GM18502 (cell line): ENCODE measurements at regions not wholly inside any gene's neighbourhood (a gene's known extent, or its start where the extent isn't known, plus 50 kb on each side); places are given as distances from the start of the nearest gene placed in this dataset.
A peak's percentile ranks its signal among the peaks of the same experiment; 100 is the strongest.

ENCODE experiments used
- ATAC-seq: cut with Tn5 transposase; IDR thresholded peaks from one replicate; pipeline ENCODE4 v1.9.1; 2021; ENCODE audit warnings: mild to moderate bottlenecking; ENCODE audit not compliant: unreplicated experiment, poor library complexity

GRCh38 chr4:100852326-100852725, 334.5 kb upstream of the EMCN start:
- no peak for ATAC-seq

DNA sequence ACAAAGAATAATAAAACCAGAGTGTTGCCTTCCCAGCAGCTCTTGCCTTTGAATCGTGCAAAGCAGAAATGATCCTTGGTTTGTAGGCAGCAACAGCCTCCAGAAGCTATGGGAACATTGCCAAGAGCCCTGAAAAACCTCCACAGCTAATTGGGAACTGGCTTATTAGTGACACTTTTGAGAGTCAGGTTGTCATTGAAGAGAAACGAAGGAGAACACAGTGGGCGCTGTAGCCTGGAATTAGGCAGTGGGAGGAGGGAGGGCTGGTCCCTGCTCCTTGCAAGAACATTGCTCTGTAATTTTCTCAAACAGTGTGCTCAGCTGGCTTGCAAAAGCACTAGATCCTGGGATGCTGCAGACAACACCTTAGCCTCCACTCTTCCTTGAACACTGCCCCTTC, 331.5 kb upstream of the EMCN start:
- ATAC-seq: no peak

- peak; percentile 91 for ATAC-seq
These were observed 331.0 kb upstream of the EMCN start for GRCh38 chr4:100848841-100849240.

- peak; percentile 89 for ATAC-seq
These were observed 326.1 kb upstream of the EMCN start for GRCh38 chr4:100843910-100844309.

DNA sequence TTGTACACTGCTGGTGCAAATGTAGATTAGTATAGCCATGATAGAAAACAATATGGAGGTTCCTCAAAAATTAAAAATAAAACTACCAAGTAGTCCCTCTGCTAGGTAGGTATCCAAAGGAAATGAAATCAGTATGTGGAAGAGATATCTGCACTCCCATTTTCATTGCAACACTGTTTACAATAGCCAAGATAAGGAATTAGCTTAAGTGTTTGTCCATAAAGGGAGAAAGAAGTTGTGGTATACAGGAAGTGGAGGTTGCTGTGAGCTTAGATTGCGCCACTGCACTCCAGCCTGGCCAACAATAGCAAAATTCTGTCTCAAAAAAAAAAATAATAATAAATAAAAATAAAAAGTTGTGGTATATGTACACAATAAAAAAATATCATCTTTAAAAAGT, 325.0 kb upstream of the EMCN start:
- ATAC-seq: no peak

DNA sequence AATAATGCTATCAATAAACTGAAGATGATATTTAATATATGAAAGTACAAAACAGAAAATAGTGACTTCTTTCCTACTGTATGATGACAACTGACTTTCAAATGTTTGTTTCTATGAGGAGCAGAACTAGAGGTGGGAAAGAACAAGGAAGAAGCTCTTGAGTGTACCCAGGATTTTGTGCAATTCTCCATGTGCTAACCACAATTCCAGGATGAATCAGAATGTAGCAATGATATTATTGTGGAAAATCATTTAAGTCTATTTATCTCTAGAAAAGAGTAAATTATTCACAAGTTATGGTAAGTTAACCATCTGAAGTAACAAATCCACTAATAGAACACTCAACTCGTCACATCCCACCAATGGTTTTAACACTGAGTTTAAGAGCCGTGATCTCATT, 324.1 kb upstream of the EMCN start:
- no peak for ATAC-seq

DNA sequence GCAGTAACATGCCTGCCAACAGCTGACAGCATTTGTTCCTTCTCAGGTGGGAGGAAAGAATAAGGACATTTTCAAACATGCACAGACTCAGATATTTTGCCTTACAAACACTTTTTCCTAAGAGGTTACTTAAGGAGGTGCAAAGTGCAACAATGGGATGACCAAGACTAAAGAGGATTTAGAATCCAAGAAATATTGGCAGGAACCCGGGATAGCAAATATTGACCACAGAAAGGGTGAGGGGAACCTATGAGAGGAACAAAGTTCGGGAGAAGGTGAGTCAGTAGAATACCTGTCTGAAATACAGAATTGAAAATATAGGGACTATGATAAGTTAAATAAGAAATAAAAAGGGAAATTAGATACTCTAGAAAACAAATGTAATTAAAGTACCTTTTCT, 321.9 kb upstream of the EMCN start:
- ATAC-seq: no peak

DNA sequence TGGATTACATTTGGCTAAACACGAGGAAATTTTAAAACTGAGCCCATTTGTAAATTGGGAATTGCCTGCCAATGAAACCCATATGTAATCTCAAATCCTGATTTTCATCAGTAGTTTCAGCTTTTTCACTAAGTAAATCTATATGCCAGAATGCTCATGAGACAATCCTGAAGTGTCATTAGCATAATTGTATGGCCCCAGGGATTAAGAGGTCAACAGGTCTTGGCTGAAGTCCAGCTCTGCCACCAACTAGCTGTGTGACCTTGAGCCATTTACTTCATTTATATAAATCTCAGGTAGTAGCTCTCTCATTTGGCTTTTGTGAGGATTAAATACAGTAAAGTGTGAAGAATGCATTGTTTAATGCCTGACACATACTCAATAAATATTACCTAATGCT, 320.5 kb upstream of the EMCN start:
- ATAC-seq: no peak

GRCh38 chr4:100836929-100837328, 319.1 kb upstream of the EMCN start:
- ATAC-seq: no peak

DNA sequence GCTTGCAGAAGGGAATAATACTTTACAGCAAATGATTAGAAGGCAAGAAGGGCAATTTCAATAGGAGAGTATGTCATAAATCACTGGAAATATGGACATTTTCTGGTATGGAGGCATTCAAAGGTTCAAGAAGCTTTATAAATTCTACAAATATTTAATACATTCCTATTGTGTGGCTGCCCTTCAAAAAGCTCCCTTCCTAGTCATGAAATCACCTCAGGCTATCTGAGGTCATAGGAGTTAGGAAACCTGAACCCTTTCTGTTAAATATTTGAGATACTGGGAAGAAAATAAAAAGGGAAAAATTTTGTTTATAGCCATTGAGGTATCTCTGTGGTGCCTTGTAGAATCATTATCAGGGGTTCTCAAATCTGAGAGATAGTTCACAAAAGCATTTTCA, 316.8 kb upstream of the EMCN start:
- no peak for ATAC-seq

DNA sequence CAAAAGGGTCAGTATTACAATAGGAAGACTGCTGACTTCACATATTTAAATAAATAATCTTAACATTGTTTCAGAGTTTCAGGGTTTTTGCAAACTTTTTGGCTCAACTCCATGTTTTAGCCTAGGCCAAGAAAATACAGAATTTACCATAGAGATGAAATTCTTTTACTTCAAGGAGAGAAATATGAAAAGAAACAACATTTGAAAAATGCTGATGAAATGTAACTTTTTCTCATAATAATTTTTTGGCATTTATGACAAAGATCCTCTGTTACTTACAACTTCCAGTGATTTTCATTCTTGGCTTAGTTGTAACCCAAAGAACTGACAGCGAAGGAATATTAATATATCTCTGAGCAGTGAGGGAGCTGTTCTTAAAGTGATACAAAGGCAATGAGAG, 316.1 kb upstream of the EMCN start:
- no peak for ATAC-seq

GRCh38 chr4:100828986-100829685, 311.3 kb upstream of the EMCN start:
- no peak for ATAC-seq

DNA sequence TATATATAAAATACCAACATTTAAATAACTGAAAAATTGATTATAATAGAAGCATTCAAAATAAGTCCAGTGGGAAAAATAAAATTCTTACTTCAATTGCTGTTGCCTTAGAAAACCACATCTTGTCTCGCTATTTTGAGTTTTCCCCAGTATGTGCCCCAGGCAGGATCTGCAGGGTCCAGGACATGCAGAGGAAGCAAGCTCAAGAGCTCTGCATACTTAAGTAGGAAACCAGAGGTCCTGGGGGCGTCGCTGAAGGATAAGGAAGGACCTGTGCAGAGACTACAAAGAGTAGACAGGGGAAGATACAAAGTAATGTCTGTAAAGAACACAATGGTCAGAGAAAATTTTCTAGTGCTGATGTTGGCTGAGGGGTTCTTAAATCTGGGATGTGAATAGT, 310.5 kb upstream of the EMCN start:
- ATAC-seq: no peak

- ATAC-seq: no peak
These were observed 309.9 kb upstream of the EMCN start for GRCh38 chr4:100827756-100828155.

DNA sequence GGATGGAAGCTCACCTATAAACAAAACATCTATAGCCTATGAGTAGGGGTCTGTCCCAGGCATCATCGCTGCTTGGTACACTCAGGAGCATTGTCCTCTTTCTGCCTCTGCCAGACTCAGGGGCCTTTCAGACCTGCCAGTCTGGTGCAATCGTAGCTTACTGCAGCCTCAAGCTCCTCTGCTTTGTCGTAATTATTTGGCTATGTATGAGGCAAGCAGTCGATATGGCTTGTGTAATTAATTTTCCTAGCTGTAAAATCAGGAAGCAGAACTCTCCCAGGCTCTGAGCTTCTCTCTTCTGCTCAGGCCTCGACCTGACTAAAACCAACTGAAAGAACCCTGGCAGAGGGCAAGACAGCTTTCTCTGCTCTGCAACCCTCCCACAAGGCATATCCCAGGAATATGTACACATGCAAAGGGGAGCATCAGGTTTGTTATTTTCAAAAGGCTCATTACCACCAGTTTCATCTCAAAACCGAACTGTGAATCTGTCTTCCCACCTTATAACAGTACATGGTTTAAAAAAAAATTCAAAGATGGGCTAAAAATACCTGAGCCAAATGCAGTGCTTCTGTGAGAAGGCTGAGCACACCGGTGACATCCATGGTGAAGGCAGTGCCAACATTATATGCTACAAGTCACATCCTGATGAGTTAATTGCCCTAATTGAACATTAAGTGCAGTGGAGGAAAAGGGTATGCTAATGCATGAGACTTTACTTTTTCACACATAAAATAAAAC, 309.2 kb upstream of the EMCN start:
- no peak for ATAC-seq

- ATAC-seq: no peak
These were observed 308.2 kb upstream of the EMCN start for GRCh38 chr4:100826067-100826466.

DNA sequence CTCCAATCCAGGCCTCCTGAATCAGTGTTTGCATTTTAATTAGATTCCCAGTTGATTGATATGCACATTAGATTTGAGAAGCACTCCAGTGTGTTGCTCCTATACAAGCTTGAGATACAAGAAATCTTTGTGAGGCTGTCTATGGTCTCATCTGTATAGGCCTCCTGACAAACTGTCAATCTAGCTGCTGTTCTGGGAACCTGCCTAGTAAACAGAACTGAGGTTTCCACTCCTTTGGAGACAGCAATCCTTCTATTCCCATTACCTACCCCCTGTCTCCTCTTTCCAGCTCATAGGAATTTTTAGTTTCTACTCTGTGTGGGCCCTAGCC, 306.1 kb upstream of the EMCN start:
- peak; percentile 12 for ATAC-seq

- ATAC-seq: peak; percentile 87
These were observed 305.5 kb upstream of the EMCN start for GRCh38 chr4:100823066-100823992.

- no peak for ATAC-seq
These were observed 302.4 kb upstream of the EMCN start for GRCh38 chr4:100820249-100820648.

GRCh38 chr4:100819505-100819904, 301.7 kb upstream of the EMCN start:
- no peak for ATAC-seq

DNA sequence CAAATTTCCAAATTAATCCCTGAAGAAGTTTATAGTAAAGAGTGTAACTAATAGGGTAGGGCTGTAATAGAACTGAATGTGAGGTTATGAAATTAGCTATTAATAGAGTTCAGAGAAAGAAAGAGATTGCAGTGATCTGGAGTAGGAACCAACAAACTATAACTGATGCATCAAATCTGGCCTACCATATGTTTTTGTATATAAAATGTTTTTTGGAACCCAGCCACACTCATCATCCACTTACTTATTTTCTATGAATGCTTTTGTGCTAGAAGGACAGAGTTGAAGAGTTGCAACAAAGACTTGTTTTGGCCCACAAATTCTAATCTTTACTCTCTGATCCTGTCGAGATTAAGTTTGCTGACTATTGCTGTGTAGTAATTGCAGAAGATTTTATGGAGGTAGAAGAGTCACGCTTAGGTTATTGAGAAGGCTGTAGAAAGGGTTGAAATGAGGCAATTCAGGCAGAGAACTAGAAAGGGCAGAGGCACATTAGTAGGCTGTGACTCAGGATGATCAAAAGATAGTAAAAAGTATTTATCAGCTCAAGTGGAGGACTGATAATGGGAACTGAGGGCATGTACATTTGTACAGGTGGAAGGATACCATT, 298.7 kb upstream of the EMCN start:
- ATAC-seq: no peak
